ENCODE measurements at regions not wholly inside any gene's neighbourhood (a gene's known extent, or its start where the extent isn't known, plus 50 kb on each side); places are given as distances from the start of the nearest gene placed in this dataset.

DNA sequence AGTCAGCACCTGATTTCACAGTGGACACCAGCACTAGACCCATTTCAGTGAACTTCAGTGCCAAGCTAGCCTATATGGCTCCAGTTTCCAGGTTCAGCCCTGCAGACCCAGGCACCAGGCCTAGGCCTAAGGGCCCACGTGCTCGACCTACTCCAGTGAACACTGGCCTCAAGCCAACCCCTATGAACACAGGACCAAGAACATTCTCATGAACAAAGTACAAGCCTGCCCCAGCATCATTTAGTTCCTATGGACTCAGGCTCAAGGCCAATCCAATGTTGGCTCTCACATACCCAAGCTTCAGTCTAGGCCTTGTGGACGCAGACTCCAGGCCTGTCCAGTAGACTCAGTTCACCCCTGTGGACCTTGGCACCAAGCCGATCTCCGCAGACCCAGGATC, 385.5 kb downstream of the DHX35 start:
- H2BK12ac ChIP-seq (ENCODE audit: low read length): no peak overlapping the region
- no peak overlapping the region for H2AFZ ChIP-seq (ENCODE audit: low read length)
- H3K4me2 ChIP-seq (ENCODE audit: insufficient read depth, low read length, poor library complexity, severe bottlenecking): no peak overlapping the region
- H2BK5ac ChIP-seq (ENCODE audit: low read length): no peak overlapping the region
- H4K8ac ChIP-seq (ENCODE audit: low read depth, low read length): no peak overlapping the region
- H3K27me3 ChIP-seq (ENCODE audit: control insufficient read depth in 3 of 3, insufficient read depth in 3 of 3, low read depth in 1 of 3, low read length in 3 of 3): peaks cover 0 to 2% (median 0%) of the 10 kb centered on the region in 3 experiments
- H3K4me3 ChIP-seq (ENCODE audit: low read length in 2 of 2): no peak overlapping the region
- H3K9me3 ChIP-seq (replicated peaks in 1 of 2; ENCODE audit: control insufficient read depth in 2 of 2, insufficient read depth in 1 of 2, low read depth in 1 of 2, low read length in 2 of 2): peaks cover 0 to 12% of the 10 kb centered on the region in 2 donors
- no peak overlapping the region for H4K91ac ChIP-seq (ENCODE audit: low read depth, low read length, poor library complexity)
- no peak overlapping the region for H3K18ac ChIP-seq (ENCODE audit: low read length)
- no peak overlapping the region for H3K23ac ChIP-seq (ENCODE audit: low read depth, low read length, poor library complexity)
- H3K36me3 ChIP-seq (replicated peaks in 1 of 2; ENCODE audit: control insufficient read depth in 2 of 2, insufficient read depth in 2 of 2, low read length in 2 of 2): peaks cover 0 to 4% of the 10 kb centered on the region in 2 donors
- H3K79me1 ChIP-seq (ENCODE audit: low read depth, low read length): no peaks in the 10 kb centered on the region
- no peak overlapping the region for H3K27ac ChIP-seq (replicated peaks; ENCODE audit: low read length)
- peak overlapping the region; percentile 3 for H3K14ac ChIP-seq (ENCODE audit: low read length)
- H3K4me1 ChIP-seq (ENCODE audit: control insufficient read depth in 2 of 2, insufficient read depth in 1 of 2, low read depth in 1 of 2, low read length in 2 of 2): no peaks in the 10 kb centered on the region
- H2BK120ac ChIP-seq (ENCODE audit: low read depth, low read length): no peak overlapping the region
- H3K9ac ChIP-seq (ENCODE audit: low read depth, low read length, poor library complexity): no peak overlapping the region
- H2BK15ac ChIP-seq (ENCODE audit: low read length): no peak overlapping the region
- no peak overlapping the region for H2AK5ac ChIP-seq (ENCODE audit: low read depth, low read length)
- no peak for DNase-seq (ENCODE audit: low spot score)
- WGBS, 2 donors (ENCODE audit: extremely low coverage in 2 of 2, insufficient read length in 2 of 2, insufficient replicate concordance in 1 of 2): no CpG with 5 or more reads among the region's 5 CpGs
- no peak overlapping the region for H3K4ac ChIP-seq (ENCODE audit: low read length)

DNA sequence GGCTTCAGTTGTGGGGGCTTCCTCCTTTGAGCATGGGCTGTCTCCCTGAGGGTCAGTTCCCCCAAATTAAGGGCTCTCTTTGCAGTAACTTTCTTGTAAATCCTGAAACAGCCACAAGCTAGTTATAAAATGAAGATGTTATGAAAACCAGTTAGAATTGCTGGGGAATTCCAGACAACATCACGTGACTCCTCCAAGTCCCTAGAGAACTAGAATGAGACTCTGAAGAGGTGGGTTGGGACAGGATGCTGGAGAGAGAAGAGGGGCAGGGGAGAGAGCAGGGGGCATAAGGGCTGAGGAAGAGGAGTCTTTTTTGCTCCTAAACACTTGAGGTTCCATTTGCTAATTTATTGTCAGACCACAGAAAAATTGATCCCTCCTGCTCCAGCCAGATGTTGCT, 380.3 kb downstream of the DHX35 start:
- no CpG with 5 or more reads among the region's 1 CpG for WGBS, 2 donors (ENCODE audit: extremely low coverage in 2 of 2, insufficient read length in 2 of 2, insufficient replicate concordance in 1 of 2)
- Histone ChIP-seq H3K23ac (ENCODE audit: low read depth, low read length, poor library complexity) (no peak overlapping the region), H2BK12ac (ENCODE audit: low read length) (no peak overlapping the region), H2AK5ac (ENCODE audit: low read depth, low read length) (no peak overlapping the region), H3K18ac (ENCODE audit: low read length) (no peak overlapping the region), H3K27ac (replicated peaks; ENCODE audit: low read length) (no peak overlapping the region), H3K9ac (ENCODE audit: low read depth, low read length, poor library complexity) (no peak overlapping the region), H3K4me2 (ENCODE audit: insufficient read depth, low read length, poor library complexity, severe bottlenecking) (no peak overlapping the region), H3K9me3 (replicated peaks in 1 of 2; ENCODE audit: control insufficient read depth in 2 of 2, insufficient read depth in 1 of 2, low read depth in 1 of 2, low read length in 2 of 2) (peaks cover 0 to 2% of the 10 kb centered on the region in 2 donors), H4K91ac (ENCODE audit: low read depth, low read length, poor library complexity) (no peak overlapping the region), H3K4me3 (ENCODE audit: low read length in 2 of 2) (no peak overlapping the region), H4K8ac (ENCODE audit: low read depth, low read length) (no peak overlapping the region), H2AFZ (ENCODE audit: low read length) (no peak overlapping the region), H2BK120ac (ENCODE audit: low read depth, low read length) (no peak overlapping the region), H3K4me1 (ENCODE audit: control insufficient read depth in 2 of 2, insufficient read depth in 1 of 2, low read depth in 1 of 2, low read length in 2 of 2) (no peaks in the 10 kb centered on the region), H3K27me3 (ENCODE audit: control insufficient read depth in 3 of 3, insufficient read depth in 3 of 3, low read depth in 1 of 3, low read length in 3 of 3) (no peaks in the 10 kb centered on the region), H3K14ac (ENCODE audit: low read length) (no peak overlapping the region), H3K79me1 (ENCODE audit: low read depth, low read length) (no peaks in the 10 kb centered on the region), H2BK5ac (ENCODE audit: low read length) (no peak overlapping the region), H3K36me3 (replicated peaks in 1 of 2; ENCODE audit: control insufficient read depth in 2 of 2, insufficient read depth in 2 of 2, low read length in 2 of 2) (no peaks in the 10 kb centered on the region), H3K4ac (ENCODE audit: low read length) (no peak overlapping the region), H2BK15ac (ENCODE audit: low read length) (no peak overlapping the region)
- DNase-seq (ENCODE audit: low spot score): no peak

DNA sequence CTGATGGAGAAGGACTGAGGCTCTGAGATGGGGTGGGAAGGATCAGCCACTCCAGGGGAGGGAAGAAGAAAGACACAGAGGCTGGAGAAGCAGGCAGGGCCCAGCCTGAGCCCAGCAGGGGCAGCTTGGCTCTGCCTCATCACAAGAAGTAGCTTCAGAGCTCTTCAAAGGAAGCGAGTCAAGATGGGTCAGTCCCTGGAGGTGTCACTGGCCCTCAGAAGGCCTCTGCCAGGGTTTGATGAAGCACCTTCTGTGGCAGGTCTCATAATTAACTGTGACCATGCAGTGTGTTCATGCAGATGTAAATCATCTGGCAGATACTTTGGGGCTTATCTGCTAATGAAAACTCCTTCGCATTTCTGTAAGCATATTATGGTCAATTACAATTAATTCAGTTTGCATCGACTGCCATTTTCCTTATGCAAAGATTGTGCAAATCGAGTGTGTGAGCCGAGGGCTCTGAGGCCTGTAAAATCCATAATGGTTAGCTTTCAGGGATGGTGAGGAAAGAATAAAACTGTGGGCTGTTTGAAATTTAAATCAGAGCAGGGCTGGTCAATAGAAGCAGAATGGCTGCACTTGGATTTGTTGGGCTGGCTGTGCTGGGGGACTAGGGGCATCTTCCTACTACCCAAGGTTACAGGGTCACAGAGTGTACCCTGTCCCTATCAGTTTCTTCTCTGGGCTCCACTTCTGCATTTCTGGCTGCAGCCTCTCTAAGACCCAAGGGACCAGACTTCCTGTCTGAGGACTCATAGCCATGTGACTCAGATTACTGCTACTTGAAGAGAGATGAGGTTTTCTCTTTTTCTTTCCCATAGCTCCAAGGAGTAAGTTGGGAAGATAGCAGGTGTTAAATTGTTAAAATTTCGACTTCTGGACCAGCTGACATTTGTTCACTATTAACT, 376.6 kb downstream of the DHX35 start:
- no peak overlapping the region for H3K27ac ChIP-seq (replicated peaks; ENCODE audit: low read length)
- no peaks in the 10 kb centered on the region for H3K9me3 ChIP-seq (replicated peaks in 1 of 2; ENCODE audit: control insufficient read depth in 2 of 2, insufficient read depth in 1 of 2, low read depth in 1 of 2, low read length in 2 of 2)
- no peaks in the 10 kb centered on the region for H3K36me3 ChIP-seq (replicated peaks in 1 of 2; ENCODE audit: control insufficient read depth in 2 of 2, insufficient read depth in 2 of 2, low read length in 2 of 2)
- DNase-seq (ENCODE audit: low spot score): no peak
- H2AFZ ChIP-seq (ENCODE audit: low read length): no peak overlapping the region
- WGBS, 2 donors (ENCODE audit: extremely low coverage in 2 of 2, insufficient read length in 2 of 2, insufficient replicate concordance in 1 of 2): no CpG with 5 or more reads among the region's 6 CpGs
- no peaks in the 10 kb centered on the region for H3K27me3 ChIP-seq (ENCODE audit: control insufficient read depth in 3 of 3, insufficient read depth in 3 of 3, low read depth in 1 of 3, low read length in 3 of 3)
- H2BK120ac ChIP-seq (ENCODE audit: low read depth, low read length): no peak overlapping the region
- H3K4me1 ChIP-seq (ENCODE audit: control insufficient read depth in 2 of 2, insufficient read depth in 1 of 2, low read depth in 1 of 2, low read length in 2 of 2): no peaks in the 10 kb centered on the region
- H2BK5ac ChIP-seq (ENCODE audit: low read length): no peak overlapping the region
- no peak overlapping the region for H2AK5ac ChIP-seq (ENCODE audit: low read depth, low read length)
- H3K4me2 ChIP-seq (ENCODE audit: insufficient read depth, low read length, poor library complexity, severe bottlenecking): no peak overlapping the region
- no peak overlapping the region for H2BK15ac ChIP-seq (ENCODE audit: low read length)
- H3K9ac ChIP-seq (ENCODE audit: low read depth, low read length, poor library complexity): no peak overlapping the region
- no peak overlapping the region for H3K4me3 ChIP-seq (ENCODE audit: low read length in 2 of 2)
- H3K79me1 ChIP-seq (ENCODE audit: low read depth, low read length): no peaks in the 10 kb centered on the region
- H3K4ac ChIP-seq (ENCODE audit: low read length): no peak overlapping the region
- no peak overlapping the region for H4K91ac ChIP-seq (ENCODE audit: low read depth, low read length, poor library complexity)
- no peak overlapping the region for H3K23ac ChIP-seq (ENCODE audit: low read depth, low read length, poor library complexity)
- no peak overlapping the region for H3K14ac ChIP-seq (ENCODE audit: low read length)
- no peak overlapping the region for H2BK12ac ChIP-seq (ENCODE audit: low read length)
- no peak overlapping the region for H4K8ac ChIP-seq (ENCODE audit: low read depth, low read length)
- H3K18ac ChIP-seq (ENCODE audit: low read length): no peak overlapping the region

DNA sequence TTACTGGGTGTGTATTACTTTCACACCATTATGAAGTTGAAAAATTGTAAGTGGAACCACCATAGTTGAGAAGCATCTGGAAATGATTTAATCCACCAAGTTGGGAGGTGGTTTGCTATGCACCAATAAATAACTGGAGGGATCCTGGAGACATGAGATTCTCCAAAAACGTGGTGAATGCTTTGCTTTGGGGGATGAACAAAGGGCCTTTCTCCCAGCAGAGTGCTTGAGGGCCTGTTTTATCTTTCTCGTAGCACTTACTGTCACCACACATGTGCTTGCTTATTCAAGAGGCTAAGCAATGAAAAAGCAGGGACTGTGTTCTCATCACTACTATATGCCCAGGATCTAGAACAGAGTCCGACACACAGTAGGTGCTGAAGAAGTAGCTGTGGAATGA, 371.1 kb downstream of the DHX35 start:
- Histone ChIP-seq H3K4me1 (ENCODE audit: control insufficient read depth in 2 of 2, insufficient read depth in 1 of 2, low read depth in 1 of 2, low read length in 2 of 2) (no peaks in the 10 kb centered on the region), H2BK12ac (ENCODE audit: low read length) (no peak overlapping the region), H3K4me2 (ENCODE audit: insufficient read depth, low read length, poor library complexity, severe bottlenecking) (no peak overlapping the region), H2BK120ac (ENCODE audit: low read depth, low read length) (no peak overlapping the region), H3K27me3 (ENCODE audit: control insufficient read depth in 3 of 3, insufficient read depth in 3 of 3, low read depth in 1 of 3, low read length in 3 of 3) (no peaks in the 10 kb centered on the region), H3K4me3 (ENCODE audit: low read length in 2 of 2) (no peak overlapping the region), H2BK15ac (ENCODE audit: low read length) (no peak overlapping the region), H3K4ac (ENCODE audit: low read length) (no peak overlapping the region), H2BK5ac (ENCODE audit: low read length) (no peak overlapping the region), H3K79me1 (ENCODE audit: low read depth, low read length) (no peaks in the 10 kb centered on the region), H4K8ac (ENCODE audit: low read depth, low read length) (no peak overlapping the region), H3K36me3 (replicated peaks in 1 of 2; ENCODE audit: control insufficient read depth in 2 of 2, insufficient read depth in 2 of 2, low read length in 2 of 2) (no peaks in the 10 kb centered on the region), H4K91ac (ENCODE audit: low read depth, low read length, poor library complexity) (no peak overlapping the region), H2AK5ac (ENCODE audit: low read depth, low read length) (no peak overlapping the region), H3K9me3 (replicated peaks in 1 of 2; ENCODE audit: control insufficient read depth in 2 of 2, insufficient read depth in 1 of 2, low read depth in 1 of 2, low read length in 2 of 2) (no peaks in the 10 kb centered on the region), H3K9ac (ENCODE audit: low read depth, low read length, poor library complexity) (no peak overlapping the region), H3K14ac (ENCODE audit: low read length) (no peak overlapping the region), H3K23ac (ENCODE audit: low read depth, low read length, poor library complexity) (no peak overlapping the region), H3K18ac (ENCODE audit: low read length) (no peak overlapping the region), H2AFZ (ENCODE audit: low read length) (no peak overlapping the region), H3K27ac (replicated peaks; ENCODE audit: low read length) (no peak overlapping the region)
- no peak for DNase-seq (ENCODE audit: low spot score)
- no CpG with 5 or more reads among the region's 3 CpGs for WGBS, 2 donors (ENCODE audit: extremely low coverage in 2 of 2, insufficient read length in 2 of 2, insufficient replicate concordance in 1 of 2)

Data from neuronal stem cell (in vitro differentiated cells).